OCI-LY7 (cell line): ENCODE measurements at regions not wholly inside any gene's neighbourhood (a gene's known extent, or its start where the extent isn't known, plus 50 kb on each side); places are given as distances from the start of the nearest gene placed in this dataset.
"Not testable (repeated sequence)": the region's sequence is repeated elsewhere in the genome, so short reads cannot be mapped to it uniquely, and the experiment has no call there.

Experiments
- BruUV-seq: library from RNA; stranded (reverse); fragments of 400-500 nt; replicated peaks from 2 replicates; lab custom pipeline; 2021; lab: Mats Ljungman, UMichigan
- CTCF ChIA-PET: fragments of 300-600 bp; sonication (Branson Sonifier 250); formaldehyde crosslinking; loops from one replicate; lab custom pipeline; 2022; ENCODE audit warnings: antibody characterized with exemption; ENCODE audit not compliant: unreplicated experiment; lab: Charles Lee
- POLR2A ChIA-PET: fragments of 300-600 bp; sonication (Branson Sonifier 250); formaldehyde crosslinking; loops from one replicate; lab custom pipeline; 2022; ENCODE audit warnings: antibody characterized with exemption; lab: Charles Lee
- DNase-seq: peaks from one replicate; pipeline ENCODE4 v3.0.0-alpha.2; 2015; ENCODE audit warnings: low spot score
- H2AFZ ChIP-seq: fragments of 200-600 bp; sonication (generic), shearing (Covaris generic); 2 replicates; pipeline ENCODE4 v1.6.1; 2014; ENCODE audit warnings: mild to moderate bottlenecking, antibody characterized with exemption, low read length, moderate library complexity
- H3K27ac ChIP-seq: fragments of 200-600 bp; sonication (generic); 2 replicates; pipeline ENCODE4 v1.5.1; 2014; ENCODE audit warnings: mixed run types, low read depth, mild to moderate bottlenecking, moderate library complexity, low read length, inconsistent platforms; ENCODE audit not compliant: poor library complexity, severe bottlenecking
- H3K36me3 ChIP-seq: fragments of 200-600 bp; sonication (generic); 2 replicates; pipeline ENCODE4 v1.6.1; 2014; ENCODE audit warnings: mild to moderate bottlenecking, antibody characterized with exemption, low read length, moderate library complexity, mixed read lengths; ENCODE audit not compliant: insufficient read depth
- H3K4me1 ChIP-seq: fragments of 200-600 bp; sonication (generic); 2 replicates; pipeline ENCODE4 v1.5.1; 2014; ENCODE audit warnings: mild to moderate bottlenecking, low read length; ENCODE audit not compliant: insufficient read depth, poor library complexity, severe bottlenecking
- H3K4me2 ChIP-seq: fragments of 200-600 bp; sonication (generic); 2 replicates; pipeline ENCODE4 v1.6.1; 2014; ENCODE audit warnings: mild to moderate bottlenecking, low read length
- H3K4me3 ChIP-seq: fragments of 200-600 bp; sonication (generic); 2 replicates; pipeline ENCODE4 v1.5.1; 2014; ENCODE audit warnings: mild to moderate bottlenecking, low read depth, low read length; ENCODE audit not compliant: poor library complexity, severe bottlenecking
- H3K79me2 ChIP-seq: fragments of 200-600 bp; sonication (generic); 2 replicates; pipeline ENCODE4 v1.6.1; 2016; ENCODE audit warnings: low read depth, mild to moderate bottlenecking, low read length, moderate library complexity, mixed read lengths; ENCODE audit not compliant: insufficient read depth
- H3K9me2 ChIP-seq: fragments of 200-600 bp; sonication (generic); 2 replicates; pipeline ENCODE4 v1.6.1; 2016; ENCODE audit warnings: mild to moderate bottlenecking, low read length, mixed read lengths; ENCODE audit not compliant: insufficient read depth
- H3K9me3 ChIP-seq: fragments of 200-600 bp; sonication (generic); 2 replicates; pipeline ENCODE4 v1.6.1; 2014; ENCODE audit warnings: mild to moderate bottlenecking, mixed run types, low read length, mixed read lengths
- H4K20me1 ChIP-seq: fragments of 200-600 bp; sonication (generic); 2 replicates; pipeline ENCODE4 v1.6.1; 2014; ENCODE audit warnings: mild to moderate bottlenecking, antibody characterized with exemption, low read length, moderate library complexity, mixed read lengths; ENCODE audit not compliant: insufficient read depth
- EZH2phosphoT487 ChIP-seq: fragments of 200-600 bp; sonication (generic); IDR thresholded peaks from 2 replicates; pipeline ENCODE4 v1.6.1; 2018; ENCODE audit warnings: low read depth, borderline replicate concordance, mild to moderate bottlenecking, mixed run types, antibody characterized with exemption, low read length, moderate library complexity, mixed read lengths
- intact Hi-C: fragments of 100-400 bp; cut with micrococcal nuclease; formaldehyde crosslinking; loops from one replicate; pipeline ENCODE4 v1.10.0; 2022; ENCODE audit not compliant: unreplicated experiment
- TF ChIP-seq, protein P1 (sequence below): fragments of 200-600 bp; sonication (generic); conservative IDR thresholded peaks from 2 replicates; pipeline ENCODE4 v1.5.1; 2014; ENCODE audit warnings: mild to moderate bottlenecking, antibody characterized with exemption, low read length, moderate library complexity, mixed read lengths

DNA sequence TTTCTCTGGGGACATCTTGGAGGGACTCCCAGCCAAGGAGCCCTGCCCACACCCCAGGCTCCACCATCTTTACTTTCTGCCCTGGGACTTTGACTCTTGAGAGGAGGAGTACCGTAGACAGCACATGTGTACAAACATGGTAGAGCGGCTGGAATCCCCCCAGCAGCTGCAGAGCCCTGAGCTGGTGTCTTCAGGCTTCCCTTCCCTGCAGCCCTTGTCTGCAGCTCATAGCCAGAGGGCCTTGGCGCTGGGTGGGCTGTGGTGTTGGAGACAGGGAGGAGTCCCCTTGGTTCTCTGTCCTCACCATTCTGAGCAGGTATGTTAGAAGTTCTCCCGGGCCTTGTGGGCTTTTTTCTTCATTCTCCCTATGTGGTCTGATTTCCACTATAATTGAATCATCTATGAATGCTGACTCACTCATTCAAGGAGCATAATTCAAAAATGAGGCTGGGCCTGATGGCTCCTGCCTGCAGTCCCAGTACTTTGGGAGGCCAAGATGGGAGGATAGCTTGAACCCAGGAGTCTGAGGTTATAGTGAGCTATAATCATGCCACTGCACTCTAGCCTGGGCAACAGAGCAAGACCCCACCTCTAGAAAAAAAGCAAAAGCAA is 97.8 kb upstream of the MEF2A start:
- TF ChIP-seq, protein P1, sequence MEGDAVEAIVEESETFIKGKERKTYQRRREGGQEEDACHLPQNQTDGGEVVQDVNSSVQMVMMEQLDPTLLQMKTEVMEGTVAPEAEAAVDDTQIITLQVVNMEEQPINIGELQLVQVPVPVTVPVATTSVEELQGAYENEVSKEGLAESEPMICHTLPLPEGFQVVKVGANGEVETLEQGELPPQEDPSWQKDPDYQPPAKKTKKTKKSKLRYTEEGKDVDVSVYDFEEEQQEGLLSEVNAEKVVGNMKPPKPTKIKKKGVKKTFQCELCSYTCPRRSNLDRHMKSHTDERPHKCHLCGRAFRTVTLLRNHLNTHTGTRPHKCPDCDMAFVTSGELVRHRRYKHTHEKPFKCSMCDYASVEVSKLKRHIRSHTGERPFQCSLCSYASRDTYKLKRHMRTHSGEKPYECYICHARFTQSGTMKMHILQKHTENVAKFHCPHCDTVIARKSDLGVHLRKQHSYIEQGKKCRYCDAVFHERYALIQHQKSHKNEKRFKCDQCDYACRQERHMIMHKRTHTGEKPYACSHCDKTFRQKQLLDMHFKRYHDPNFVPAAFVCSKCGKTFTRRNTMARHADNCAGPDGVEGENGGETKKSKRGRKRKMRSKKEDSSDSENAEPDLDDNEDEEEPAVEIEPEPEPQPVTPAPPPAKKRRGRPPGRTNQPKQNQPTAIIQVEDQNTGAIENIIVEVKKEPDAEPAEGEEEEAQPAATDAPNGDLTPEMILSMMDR, result no peak
- no peak for TF ChIP-seq EZH2phosphoT487
- Histone ChIP-seq H3K9me2 (no peaks in the 10 kb centered on the region), H3K4me3 (no peak overlapping the region), H4K20me1 (no peaks in the 10 kb centered on the region), H3K27ac (no peak overlapping the region), H3K36me3 (no peaks in the 10 kb centered on the region), H3K79me2 (no peaks in the 10 kb centered on the region), H2AFZ (no peak overlapping the region), H3K4me1 (no peaks in the 10 kb centered on the region), H3K9me3 (peaks cover 10% of the 10 kb centered on the region), H3K4me2 (no peak overlapping the region)
- ChIA-PET POLR2A (no interaction called here), CTCF (no interaction called here)
- DNase-seq, result no peak
- intact Hi-C loops, result no loop called here
- no TSS peak for BruUV-seq

DNA sequence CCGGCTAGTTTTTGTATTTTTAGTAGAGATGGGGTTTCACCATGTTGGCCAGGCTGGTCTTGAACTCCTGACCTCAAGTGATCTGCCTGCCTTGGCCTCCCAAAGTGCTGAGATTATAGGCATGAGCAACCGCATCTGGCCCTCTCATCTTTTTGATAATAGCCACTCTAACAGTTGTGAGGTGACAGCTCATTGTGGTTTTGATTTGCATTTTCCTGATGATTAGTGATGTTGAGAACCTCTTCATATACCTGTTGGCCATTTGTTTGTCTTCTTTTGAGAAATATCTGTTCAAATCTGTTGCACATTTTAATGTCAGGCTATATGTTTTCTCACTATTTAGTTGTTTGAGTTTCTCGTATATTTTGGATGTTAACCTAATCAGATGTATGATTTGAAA is 95.6 kb upstream of the MEF2A start:
- intact Hi-C loops, H3K4me2 ChIP-seq, H3K79me2 ChIP-seq, H3K36me3 ChIP-seq, H3K27ac ChIP-seq, H3K9me2 ChIP-seq, POLR2A ChIA-PET, CTCF ChIA-PET, H3K4me1 ChIP-seq, H4K20me1 ChIP-seq, H3K9me3 ChIP-seq, DNase-seq, H3K4me3 ChIP-seq, BruUV-seq, H2AFZ ChIP-seq: not testable (repeated sequence)

DNA sequence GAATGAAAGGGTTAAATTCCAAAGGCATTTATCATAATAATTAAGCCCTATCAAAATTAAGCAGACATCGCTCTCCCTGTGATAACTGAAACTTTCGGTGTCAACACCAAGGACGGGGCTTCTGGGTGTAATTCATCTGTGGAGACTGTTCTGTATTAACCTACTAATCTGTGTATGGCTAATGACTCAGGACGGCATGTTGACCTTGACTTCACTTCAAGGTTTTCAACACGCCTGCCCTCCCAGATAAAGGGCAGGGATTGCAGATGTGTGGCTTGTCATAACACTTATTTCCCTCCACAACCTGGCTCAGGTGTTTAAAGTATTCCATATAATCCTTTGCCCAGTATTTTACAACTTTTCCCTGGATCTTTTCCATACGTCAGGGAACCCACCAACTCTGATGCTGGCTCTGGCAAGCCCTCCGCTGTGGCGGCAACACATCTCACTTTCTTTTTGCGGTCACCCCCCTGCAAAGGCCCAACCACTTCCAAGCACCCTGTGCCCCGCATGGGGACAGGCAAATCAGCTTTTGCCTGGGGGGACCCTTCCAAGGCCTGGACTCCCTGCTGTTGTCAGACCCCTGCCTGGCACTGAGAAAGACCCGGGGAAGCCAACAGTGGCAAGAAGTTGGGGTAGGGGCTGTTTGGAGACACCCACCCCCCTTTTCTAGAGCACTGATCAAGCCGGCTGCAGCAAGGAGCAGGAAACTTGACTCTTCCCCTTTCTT is 93.2 kb upstream of the MEF2A start:
- no peak overlapping the region for H3K27ac ChIP-seq
- peaks cover 5% of the 10 kb centered on the region for H3K4me1 ChIP-seq
- H3K4me3 ChIP-seq, result no peak overlapping the region
- no peaks in the 10 kb centered on the region for H4K20me1 ChIP-seq
- TF ChIP-seq, protein P1, result no peak
- TF ChIP-seq EZH2phosphoT487, result no peak
- BruUV-seq, result no TSS peak
- no peaks in the 10 kb centered on the region for H3K9me3 ChIP-seq
- no peak overlapping the region for H3K4me2 ChIP-seq
- H2AFZ ChIP-seq, result no peak overlapping the region
- intact Hi-C loops, result no loop called here
- no peaks in the 10 kb centered on the region for H3K36me3 ChIP-seq
- no peak for DNase-seq
- ChIA-PET CTCF (no interaction called here), POLR2A (no interaction called here)
- no peaks in the 10 kb centered on the region for H3K79me2 ChIP-seq
- no peaks in the 10 kb centered on the region for H3K9me2 ChIP-seq
